NCI-H1930 (cell line): ENCODE measurements at regions not wholly inside any gene's neighbourhood (a gene's known extent, or its start where the extent isn't known, plus 50 kb on each side); places are given as distances from the start of the nearest gene placed in this dataset.

Source experiments
- DNase-seq, 2 experiments: peaks; one replicate each; lab custom pipeline; 2025; lab: John Stamatoyannopoulos, UW

DNA sequence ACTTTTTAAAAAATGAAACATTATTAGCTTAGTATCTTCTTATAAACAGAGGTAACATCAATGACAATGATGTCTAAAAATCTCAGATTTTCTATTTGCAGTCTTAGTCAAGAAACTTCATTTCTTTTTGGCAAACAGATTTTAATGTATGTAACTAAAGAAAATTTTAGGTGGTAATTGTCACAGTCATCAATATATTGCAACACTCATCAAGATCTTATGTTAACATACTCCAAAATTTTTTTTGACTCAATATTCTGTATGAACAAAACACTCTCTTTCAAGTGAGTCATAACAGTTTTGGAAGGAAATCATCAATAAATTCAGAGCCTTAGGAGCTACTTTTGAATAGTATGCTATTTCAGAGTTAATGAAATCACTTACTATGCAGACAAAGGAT is 1507.6 kb downstream of the SLITRK1 start:
- no peak for DNase-seq

DNA sequence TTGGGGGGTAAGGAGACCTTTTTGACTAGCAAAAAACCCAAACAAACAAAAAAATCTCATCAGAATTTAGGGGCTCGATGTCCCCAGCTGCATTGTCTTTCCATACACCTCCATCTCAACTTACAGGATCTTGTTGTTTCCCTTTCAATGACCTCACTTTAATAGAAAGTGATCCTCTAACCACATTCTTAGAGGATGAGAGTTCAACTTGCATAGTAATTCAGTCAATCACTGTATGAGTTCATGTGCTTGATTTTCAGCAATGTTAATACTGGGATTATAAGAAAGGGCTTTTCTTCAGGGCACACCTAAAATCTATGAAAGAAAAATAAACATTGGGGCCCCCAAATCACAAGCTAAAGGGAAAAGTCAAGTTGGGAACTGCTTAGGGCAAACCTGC is 1512.0 kb downstream of the SLITRK1 start:
- DNase-seq: no peak

DNA sequence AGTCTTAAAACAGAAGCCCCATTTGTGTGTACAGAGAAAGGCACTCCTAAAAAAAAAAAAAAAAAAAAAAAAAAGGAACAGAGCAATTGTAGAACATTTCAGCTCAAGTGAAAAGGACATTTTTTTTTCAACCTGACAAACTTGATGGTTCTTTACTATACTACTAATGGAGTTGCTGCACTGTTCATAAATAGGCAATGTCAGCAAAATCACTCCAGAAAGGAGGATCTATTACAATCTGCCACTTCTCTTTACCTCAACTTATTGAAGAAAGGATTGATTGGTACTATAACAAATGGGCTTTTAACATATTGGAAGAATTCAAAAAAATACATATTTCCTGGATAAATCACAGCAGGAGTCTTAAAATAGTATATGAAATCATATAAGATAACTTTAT is 1517.7 kb downstream of the SLITRK1 start:
- no peak for DNase-seq

DNA sequence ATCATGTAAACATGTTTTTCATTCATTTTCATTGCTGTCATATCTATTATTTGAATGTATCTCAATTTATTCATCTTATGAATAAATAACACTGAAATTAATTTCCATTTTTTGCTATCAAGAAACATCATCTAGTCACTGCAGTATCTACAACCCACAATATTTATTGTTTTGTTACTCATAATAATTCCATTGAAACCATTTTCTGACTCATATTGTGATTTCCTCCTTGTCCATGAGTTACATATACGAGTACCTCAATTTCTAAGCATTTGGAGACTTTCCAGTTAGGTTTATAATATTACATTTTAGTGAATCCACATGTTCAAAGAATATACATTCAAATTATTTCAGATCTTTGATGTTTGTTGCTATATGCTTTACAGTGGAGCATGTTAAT is 1524.0 kb downstream of the SLITRK1 start:
- no peak for DNase-seq

DNA sequence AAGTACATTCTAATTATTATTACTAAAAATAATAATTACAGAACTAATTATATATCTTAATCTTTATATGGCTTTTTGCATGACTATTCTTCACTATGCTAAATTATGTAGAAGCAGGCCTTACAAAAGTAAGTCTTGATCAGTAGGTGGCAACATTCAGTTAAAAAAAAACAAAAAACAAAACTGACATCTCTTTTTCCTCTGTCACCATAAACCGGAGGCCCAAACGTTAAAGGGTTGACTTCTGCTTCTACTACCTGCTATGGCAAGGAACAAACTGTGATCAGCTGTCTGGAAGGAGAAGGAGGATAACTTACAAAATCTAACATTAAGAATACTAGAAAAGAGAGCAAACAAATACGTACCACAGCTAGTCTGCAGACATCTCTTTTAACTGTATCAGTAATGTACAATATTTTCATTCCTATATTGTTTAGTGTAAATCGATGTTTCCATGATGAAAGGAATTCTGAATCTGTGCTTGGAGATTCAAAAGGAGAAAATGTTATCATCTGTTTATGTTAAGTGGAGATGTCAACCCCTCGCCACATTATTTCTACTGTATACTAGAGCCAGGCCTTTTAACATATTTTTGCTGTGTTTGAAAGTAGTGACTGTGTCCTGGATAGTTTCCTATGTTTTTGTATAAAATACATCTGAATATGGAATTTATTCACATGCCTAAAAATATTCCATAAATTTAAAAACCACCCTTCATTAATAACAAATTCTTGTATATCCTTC is 1525.4 kb downstream of the SLITRK1 start:
- no peak for DNase-seq

DNA sequence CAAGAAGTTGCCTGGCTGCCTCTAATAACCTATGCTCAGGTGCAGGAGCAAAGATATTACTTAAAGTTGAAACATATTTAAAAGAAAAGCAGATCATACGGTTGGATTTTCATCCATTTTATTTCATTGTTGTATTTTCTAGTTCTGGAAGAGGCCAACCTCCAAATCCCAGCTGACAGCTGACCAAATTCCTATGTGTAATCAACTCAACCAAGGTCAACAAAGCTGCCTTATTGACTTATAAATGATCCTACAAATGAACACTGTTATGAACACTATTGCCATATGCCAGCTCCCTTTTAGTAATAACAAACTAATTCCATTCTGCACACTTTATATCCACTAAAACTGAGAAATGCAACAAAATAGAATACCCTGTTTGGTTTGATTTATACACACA is 1537.4 kb downstream of the SLITRK1 start:
- no peak for DNase-seq

DNA sequence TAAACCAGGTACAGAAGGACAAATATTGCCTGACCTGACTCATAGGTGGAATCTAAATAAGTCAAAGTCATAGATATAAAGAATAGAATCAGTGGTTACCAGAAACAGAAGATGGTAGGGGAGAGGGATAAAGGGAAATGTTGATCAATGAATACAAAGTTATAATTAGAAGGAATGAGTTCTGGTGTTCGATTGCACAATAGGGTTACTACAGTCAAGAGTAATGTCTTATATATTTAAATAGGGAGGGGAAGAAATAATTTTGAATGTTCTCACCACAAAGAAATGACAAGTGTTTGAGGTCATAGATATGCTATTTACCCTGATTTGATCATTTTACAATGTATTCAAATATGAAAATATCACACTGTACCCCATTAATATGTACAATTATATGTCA is 1541.2 kb downstream of the SLITRK1 start:
- DNase-seq: no peak

DNA sequence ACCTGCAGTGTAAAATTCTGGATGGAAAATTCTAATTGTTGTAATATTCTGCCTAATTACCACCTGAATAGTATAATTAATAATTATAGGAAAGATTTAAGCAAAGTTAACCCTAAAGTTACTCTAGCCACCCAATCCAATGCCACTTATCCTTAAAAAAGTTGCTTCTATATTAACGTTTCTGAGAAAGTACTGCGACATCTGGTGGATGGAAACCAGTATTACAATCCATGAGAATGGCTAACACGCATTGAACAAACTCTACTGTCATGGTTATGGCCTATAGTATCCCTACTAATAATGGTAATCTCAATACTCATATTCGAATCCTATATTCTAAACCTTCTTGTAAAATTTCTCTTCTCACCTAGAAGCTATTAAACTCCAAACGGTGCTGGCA is 1551.8 kb downstream of the SLITRK1 start:
- no peak for DNase-seq

DNA sequence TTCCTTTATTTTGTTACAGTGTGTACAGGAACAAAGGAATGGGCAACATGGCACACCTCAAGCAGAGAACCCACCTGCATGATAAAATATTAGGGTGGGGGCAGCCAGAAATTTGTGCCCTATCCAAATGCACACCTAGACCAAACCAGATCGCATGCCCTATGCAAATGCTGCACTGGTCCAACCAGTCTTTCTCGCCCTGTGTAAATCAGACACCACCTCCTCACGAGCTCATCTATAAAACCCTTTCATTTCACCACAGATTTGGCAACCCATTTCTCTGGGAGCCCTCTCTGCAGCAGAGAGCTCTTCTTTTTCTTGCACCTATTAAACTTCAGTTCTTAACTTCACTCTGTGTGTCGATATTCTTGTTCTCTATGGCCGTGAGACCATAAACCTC is 1559.2 kb downstream of the SLITRK1 start:
- DNase-seq: no peak

DNA sequence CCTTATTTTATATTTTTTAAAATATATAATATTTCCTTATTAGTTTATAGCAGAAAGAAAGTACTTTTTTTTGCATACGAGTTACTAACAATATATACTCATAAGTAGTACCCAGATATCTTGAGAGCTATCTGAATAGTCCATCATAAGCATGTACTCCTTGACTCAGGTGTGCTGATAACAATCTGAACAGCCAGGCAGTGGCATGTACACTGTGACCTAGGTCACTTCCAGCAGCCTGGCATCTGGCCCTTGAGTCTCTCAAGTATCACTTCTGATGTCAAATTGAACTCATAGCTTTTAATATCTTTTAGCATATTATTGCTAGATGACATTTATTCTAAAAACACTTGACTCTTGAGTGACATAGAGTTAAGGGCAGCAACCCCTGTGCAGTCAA is 1576.7 kb downstream of the SLITRK1 start:
- no peak for DNase-seq

DNA sequence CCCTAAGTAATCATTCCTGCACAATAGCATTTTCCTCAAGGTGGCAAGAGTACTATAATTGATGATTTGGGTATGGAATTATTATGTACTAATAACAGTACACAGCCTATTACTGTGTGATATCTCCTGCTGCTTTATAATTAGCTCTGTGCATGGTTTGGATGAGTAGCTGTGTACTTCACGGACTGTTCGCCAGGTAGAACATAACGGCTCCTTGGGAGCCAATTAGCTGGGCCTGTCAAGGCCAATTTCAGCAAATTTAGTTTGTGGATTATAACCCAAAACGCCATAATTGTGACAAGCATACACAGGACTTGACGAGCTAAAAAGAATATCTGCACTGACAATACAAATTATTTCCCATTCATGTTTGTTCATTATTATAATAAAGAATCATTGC is 1584.2 kb downstream of the SLITRK1 start:
- peak; percentile 13 to 37 for DNase-seq

DNA sequence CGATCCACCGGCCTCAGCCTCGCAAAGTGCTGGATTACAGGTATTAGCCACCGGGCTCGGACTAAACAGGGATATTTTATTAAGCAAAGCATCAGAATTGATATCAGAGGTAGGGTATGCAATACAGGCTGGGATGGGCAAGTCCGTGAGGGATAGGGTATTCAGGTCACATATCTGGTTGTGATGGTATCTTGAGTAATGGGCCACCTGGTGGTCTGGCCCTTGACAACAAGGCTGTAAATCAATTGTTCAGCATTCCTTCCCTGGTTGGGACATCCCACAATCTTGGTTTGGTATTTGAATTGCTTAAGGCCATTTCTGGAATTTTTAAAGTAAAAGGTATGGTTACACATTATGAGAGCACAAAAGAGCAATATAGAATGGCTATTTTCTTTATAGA is 1588.0 kb downstream of the SLITRK1 start:
- no peak for DNase-seq

DNA sequence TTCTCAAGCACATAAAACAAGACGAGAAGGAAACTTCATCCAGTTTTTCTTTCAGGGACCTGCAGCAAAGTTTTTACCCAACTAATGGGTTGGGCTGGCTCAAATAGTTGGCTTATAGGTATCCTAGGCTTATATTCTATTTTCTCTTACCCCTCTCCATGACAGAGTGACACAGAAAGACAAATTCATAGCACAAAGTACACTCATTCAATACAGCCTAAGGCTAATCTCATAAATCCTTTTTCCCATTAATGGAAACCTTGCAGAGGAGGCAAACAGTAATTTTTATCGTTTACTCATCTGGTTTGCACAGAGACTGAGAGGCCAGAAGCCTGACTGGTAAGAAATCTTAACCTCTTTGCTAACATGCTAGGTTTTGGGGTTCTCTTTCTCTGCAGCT is 1589.9 kb downstream of the SLITRK1 start:
- no peak for DNase-seq

DNA sequence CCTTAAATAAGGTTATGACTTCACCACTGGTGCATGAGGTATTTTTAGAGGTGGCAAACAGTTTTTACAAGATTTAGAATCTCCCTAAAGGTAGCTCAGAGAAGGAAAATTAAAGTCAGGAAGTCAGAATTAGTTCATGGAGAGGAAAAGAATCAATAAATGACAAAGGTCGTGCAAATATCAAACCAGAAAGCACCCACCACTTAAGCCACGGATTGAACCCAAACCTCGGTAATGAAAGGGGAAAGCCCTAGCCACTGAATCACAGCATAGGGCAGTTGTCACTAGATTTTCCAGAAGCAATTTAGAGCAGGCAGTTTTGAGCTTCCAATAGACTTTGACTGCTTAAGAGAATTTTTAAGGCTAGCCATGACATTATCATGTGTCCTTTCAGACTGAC is 1590.4 kb downstream of the SLITRK1 start:
- DNase-seq: no peak

DNA sequence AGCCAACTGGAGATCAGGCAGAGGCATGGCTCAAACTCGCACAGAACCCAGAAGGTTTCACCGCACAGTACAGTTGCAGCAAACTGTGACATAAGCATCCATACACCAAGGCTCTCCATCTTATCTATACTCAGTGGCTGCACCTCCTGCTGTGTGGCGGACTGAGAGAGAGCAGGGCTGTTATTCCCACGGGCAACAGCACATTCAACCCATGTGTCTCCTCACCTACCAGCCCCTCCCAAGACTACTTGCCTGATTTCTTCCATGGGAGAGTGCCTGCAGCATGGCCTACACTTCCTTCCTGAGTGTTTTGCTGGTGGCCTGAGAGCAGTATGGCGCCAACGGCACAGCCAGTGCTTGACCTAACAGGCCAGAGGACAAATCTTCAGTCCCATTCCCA is 1606.6 kb downstream of the SLITRK1 start:
- no peak for DNase-seq

DNA sequence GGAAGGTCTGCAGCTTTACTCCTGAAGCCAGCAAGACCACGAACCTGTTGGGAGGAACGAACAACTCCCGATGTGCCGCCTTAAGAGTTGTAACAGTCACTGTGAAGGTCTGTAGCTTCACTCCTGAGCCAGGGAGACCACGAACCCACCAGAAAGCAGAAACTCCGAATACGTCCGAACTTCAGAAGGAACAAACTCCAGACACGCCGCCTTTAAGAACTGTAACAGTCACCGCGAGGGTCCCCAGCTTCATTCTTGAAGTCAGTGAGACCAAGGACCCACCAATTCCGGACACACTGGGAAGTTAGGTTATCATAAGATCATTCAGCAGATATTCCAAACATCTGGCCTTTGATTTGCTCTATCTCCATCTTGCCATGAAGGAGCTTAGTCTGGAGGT is 1623.0 kb downstream of the SLITRK1 start:
- no peak for DNase-seq

DNA sequence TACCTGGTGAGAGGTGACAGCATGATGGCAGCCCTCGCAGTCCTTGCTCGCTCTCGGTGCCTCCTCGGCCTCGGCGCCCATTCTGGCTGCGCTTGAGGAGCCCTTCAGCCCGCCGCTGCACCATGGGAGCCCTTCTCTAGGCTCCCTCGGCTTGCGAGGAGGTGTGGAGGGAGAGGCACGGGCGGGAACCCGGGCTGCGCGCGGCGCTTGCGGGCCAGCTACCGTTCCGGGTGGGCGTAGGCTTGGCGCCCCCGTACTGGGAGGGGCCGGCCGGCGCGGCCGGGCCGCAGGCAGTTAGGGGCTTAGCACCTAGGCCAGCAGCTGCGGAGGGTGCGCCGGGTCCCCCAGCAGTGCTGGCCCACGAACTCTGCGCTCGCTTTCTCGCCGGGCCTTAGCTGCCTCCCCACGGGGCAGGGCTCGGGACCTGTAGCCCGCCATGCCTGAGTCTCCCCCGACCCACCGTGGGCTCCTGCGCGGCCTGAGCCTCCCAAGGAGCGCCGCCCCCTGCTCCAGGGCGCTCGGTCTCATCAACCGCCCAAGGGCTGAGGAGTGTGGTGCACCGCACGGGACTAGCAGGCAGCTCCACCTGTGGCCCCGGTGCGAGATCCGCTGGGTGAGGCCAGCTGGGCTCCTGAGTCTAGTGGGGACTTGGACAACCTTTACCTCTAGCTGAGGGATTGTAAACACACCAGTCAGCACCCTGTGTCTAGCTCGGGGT is 1624.3 kb downstream of the SLITRK1 start:
- DNase-seq: no peak

DNA sequence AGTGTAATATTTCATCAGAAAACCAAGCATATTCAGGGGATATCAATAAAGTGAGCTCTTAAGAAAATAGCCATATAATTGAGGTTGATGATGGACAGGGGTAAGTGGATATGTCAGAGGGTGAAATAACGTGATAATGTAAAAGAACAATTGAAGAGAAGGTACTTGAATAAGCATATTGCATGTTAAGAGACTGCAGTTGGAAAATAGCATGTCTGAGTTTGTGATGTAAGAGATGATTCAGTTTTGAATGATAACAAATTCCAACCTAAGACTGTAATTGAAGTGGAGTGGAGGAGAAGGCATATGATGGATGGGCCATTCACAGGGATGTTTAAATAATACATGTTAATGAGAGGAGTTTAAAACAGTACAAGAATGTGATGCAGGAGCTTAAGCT is 1633.5 kb downstream of the SLITRK1 start:
- DNase-seq: no peak

DNA sequence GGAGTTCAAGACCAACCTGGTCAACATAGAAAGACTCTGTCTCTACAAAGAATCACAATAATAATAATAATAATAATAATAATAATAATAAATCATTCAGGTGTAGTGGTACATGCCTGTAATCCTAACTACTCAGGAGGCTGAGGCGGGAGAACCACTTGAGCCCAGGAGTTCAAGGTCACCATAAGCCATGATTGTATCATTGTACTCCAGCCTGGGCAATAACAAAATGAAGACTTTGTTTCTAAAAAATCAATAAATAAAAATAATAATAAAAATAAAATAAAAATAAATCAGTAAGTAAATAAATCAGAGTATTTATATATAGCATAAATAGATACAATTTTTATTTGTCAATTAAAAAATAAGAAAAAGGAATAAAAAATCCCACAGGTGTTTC is 1636.4 kb downstream of the SLITRK1 start:
- no peak for DNase-seq

DNA sequence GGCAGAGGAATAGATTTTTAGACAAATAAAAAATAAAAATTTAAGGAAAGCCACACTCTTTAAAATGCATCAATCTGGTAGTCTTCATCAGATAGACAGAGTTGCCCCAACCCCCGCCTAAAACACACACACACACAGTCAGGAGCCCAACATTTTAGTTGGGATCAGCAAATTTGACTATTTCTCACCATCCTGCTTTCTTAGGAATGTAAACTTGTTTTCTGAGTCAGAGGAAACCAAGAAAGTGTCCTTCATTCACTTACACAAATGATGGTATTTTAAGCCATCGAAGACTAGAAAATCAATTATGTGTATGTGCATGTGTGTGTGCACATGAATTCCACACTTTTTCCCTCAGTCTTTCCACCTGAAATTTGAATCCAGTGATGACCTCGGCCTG is 1657.5 kb downstream of the SLITRK1 start:
- DNase-seq: no peak

DNA sequence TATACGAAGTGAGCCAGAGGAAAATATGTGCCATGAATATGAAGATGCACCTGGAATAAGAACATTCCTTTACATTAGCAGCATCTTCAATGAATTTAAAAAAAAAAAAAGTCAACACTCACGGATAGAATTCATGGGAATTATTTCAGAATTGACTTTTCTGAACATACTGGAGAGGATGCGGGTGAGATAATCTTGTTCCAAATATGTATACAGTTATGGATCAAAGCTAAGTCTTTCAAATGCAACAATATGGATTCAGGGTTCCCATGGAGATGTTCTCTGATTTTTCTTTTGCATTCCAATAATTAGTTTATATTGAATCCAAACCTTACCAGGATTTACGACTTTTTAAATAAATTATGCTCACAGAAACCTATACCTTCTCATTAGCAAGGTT is 1660.7 kb downstream of the SLITRK1 start:
- DNase-seq: no peak

DNA sequence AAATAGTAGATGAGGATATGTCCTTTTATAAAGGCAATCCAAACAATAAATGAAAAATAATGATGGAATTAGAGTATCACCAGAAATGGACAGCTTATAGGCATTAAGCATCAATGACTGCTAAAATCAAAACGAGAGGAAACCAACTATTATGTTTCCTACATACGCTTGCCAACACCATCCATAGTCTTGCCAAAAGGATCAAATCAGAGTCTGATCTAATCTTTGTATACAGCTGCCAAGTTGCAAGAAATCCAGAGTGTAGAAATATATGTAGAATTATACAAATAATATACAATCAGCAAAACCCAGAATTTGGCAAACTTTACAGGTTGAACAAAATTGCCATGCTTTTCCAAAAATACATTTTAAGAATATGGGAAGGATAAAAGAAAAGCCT is 1661.6 kb downstream of the SLITRK1 start:
- DNase-seq: no peak

DNA sequence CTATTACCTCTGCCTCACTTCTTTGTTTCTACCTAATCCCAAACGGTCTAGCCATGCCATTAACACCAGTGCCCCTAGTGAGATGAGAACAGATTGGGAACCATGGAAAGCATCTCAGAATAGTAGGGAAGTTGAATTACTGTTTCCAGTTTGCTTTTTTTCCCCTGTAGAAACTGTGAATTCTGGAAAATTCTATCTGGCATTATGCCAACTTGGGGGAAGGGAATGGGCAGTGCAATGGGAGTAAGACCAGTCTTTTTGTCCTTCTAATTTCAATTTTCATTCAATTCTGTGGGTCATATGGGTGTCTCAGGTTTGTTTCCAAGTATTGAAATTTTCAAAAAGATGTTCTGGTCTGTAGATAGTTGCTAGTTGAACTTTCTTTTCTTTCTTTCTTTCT is 1666.1 kb downstream of the SLITRK1 start:
- no peak for DNase-seq

DNA sequence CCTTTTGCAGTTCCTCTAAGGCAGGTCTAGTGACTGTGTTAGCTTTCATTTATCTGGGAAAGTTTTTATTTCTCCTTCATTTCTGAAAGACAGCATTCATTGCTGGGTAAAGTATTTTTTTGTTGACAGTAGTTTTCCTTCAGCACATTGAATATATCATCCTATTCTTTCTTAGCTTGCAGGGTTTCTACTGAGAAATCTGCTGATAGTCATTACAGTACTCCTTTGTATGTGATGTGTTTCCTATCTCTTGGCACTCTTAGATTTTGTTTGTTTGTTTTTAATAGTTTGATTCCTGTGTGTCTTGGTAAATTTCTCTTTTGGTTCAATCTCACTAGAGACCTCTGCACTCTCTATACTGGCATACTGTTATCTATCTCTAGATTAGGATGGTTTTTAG is 1667.9 kb downstream of the SLITRK1 start:
- DNase-seq: no peak
